Activated T-helper 1 cell treated with Interleukin-2 at 50 U/mL for 16 hours (primary cell): ENCODE measurements at regions not wholly inside any gene's neighbourhood (a gene's known extent, or its start where the extent isn't known, plus 50 kb on each side); places are given as distances from the start of the nearest gene placed in this dataset.
"Not testable (repeated sequence)": the region's sequence is repeated elsewhere in the genome, so short reads cannot be mapped to it uniquely, and the experiment has no call there.

Experiments used
- DNase-seq: peaks from one replicate; pipeline ENCODE4 v3.0.0-alpha.2; 2020; ENCODE audit warnings: low read depth

DNA sequence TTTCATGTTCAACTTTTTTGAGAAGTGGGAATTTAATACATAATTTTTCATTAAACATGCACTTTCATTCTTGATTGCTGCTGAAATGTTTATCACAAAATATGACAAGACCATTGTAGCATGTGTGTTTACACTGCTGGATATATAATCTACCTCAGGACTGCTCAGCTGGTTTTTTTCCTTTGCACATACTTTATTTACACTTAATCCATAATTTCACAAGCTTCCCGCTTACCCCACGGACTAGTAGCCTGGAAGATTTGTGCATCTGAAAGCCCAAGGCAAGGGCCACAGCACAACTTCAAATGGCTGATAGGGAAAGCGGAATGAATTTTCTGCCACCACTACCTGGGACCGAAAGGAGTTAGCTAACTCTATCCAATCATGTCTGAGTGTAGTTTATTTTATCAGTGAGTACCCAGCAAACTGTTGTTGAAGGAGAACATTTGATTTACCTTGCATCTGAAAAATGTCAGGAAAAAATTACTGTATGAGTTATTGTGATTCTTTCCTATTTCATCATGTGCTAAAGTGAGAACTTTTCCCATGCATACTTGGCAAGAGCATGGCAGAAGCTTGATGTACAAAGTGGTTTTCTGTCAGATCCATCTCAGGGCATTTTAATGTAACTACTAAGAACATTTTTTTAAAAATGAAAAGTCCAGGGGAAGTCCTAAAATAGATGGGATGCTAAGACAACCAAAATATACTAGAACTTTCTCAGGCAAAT lies 558.2 kb upstream of the USP24 start:
- DNase-seq = no peak

- no peak for DNase-seq
Measured at GRCh38 chr1:55768327-55768952, 553.3 kb upstream of the USP24 start.

GRCh38 chr1:55767171-55767570 lies 552.0 kb upstream of the USP24 start:
- DNase-seq = no peak

GRCh38 chr1:55765505-55765904 lies 550.3 kb upstream of the USP24 start:
- not testable (repeated sequence) for DNase-seq

DNA sequence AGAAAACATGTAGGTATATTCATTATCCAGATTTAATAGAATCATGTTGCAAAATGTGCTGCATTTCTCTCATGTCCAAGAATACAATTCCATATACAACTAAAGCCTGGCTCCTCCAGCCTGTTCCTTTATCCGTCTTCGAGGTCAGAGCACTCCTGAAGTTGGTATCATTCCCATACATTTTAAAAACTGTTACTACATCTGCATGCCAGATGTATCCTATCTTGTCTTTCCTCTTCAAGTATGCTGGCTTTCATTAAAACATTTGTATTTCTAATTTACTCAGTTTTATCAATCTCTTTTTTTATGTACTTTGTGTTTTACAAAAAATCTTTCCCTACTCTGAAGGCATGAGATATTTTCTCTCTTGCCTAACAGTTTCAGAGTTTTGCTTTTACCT lies 536.6 kb upstream of the USP24 start:
- no peak for DNase-seq

DNA sequence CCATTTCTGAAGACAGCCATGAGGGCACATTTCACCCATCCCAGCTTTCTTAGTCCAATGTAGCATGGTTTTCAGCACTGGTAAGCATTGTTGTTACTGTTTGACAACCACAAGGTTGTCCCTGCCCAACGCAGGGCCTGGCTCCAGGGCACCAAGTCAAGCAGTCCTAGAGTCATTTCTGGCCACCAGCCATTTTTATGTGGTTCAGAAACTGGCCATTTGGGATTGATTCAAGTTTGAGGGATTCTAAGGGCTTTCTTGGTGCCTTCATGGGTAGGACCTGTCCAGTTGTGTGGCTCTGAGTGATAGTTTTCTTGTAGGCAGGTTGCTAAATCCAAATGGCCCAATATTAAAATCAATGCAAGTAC lies 535.4 kb upstream of the USP24 start:
- no peak for DNase-seq

- DNase-seq = no peak
Measured at GRCh38 chr1:55749975-55750627, 534.9 kb upstream of the USP24 start.

- DNase-seq = no peak
Measured at GRCh38 chr1:55747408-55747841, 532.3 kb upstream of the USP24 start.

DNA sequence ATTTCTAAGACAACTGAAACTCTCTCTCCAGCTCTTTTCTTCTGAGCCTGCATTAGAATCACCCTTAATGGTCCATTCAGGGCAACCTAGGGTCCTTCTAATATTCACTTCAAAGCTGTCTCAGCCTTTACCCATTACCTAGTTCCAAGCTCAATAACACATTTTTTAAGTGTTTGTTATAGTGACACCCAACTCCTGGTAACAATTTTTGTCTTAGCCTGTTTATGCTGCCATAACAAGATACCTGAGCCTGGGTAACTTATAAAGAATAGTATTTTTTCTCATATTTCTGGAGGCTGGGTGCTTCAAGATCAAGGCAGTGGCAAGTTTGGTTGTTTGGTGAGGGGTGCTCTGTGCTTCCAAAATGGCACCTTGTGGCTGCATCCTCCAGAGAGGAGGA lies 531.5 kb upstream of the USP24 start:
- DNase-seq = no peak

DNA sequence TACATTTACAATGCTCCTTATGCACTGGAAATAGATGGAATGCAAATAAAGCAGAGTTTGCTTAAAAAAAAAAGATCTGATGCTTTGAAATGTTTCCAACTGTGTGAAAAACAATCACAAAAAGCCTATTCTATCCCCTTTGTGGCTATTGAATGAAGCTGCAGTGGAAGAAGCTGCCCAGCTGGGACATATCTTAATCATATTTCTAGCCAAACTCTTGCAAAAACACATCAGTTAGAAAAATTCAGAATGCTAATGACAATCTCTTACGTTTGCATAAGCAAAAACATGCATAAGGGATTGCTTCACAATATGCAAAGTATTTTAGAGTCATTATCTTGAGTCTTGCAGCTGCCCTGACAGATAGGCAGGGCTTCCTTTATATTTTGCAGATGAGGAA lies 526.4 kb upstream of the USP24 start:
- no peak for DNase-seq

- no peak for DNase-seq
Measured at GRCh38 chr1:55735106-55735505, 519.9 kb upstream of the USP24 start.

DNA sequence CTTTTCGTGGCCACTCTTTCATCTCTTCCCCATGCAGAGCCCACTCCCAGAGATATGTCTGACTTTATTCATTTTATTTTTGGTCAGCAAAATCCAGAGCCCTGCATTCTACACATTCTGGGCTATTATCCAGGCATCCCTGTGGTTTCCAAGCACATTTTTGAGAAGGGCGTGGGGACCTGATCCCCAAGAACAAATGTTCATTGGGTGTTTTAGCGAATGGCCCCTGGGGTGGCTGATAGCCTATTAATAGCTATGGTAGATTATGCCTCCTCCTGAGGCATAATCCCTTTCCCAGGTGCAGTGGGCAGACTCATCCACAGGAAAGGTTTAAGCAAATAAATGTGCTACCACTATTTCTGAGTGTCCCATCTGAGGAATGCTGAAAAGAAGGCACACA lies 511.8 kb upstream of the USP24 start:
- DNase-seq = no peak

- no peak for DNase-seq
Measured at GRCh38 chr1:55725378-55725777, 510.2 kb upstream of the USP24 start.

DNA sequence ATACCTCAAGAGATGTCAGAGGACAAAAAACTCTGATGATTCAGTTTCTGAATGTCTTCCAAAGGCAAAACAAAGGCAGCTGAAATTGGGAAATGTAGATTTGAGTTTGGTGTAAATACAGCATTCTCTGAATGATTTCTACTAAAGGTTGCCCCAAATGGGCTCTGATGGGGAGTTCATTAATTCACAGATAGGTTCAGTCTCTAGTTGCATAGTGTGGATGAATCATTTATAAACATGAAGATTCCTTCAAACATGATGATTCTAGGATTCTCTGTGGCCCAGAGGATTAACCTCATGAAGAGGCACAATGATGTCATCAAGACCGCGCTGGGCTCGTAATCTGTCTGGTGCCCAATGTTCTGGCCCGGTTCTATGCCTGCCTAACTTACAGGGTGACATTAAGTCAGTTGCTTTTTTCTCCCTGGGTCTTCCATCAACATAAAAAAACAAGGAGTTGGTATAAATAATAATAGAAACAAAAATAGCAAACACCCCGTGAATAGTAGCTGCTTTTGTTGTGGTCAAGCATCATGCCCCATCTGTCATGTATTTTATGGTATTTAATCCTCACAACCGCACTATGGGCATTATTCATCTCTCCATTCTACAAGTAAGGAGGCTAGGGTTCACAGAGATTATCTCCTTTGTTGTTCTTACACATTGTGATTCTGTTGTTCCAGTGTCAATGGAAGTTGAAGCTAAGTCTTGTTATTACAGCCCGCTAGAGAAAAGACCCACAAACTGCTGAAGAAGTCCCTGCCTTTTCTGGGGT lies 509.6 kb upstream of the USP24 start:
- DNase-seq = no peak

DNA sequence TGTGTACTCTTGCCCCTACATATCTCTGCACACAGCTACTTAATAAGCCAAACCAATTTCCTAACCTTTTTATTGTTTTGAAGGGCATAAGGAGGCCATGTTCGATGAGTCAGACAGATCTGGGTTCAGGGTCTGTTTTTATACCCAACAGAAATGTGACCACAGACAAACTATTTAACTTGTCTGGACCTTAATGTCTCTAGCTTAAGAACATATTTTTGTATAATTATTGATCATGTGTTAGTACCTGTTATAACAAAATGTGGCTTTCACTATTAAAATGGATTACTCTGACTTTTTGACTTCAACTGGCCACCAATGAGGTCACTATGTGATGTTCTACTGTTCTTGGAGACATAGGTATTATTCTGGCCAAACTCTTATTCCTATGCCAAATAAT lies 507.8 kb upstream of the USP24 start:
- no peak for DNase-seq

GRCh38 chr1:55720261-55720660 lies 505.1 kb upstream of the USP24 start:
- DNase-seq = no peak

GRCh38 chr1:55718758-55719671 lies 503.9 kb upstream of the USP24 start:
- DNase-seq = no peak

GRCh38 chr1:55717111-55717510 lies 501.9 kb upstream of the USP24 start:
- DNase-seq = no peak

GRCh38 chr1:55716610-55717009 lies 501.4 kb upstream of the USP24 start:
- no peak for DNase-seq

- no peak for DNase-seq
Measured at GRCh38 chr1:55716151-55716550, 501.0 kb upstream of the USP24 start.

DNA sequence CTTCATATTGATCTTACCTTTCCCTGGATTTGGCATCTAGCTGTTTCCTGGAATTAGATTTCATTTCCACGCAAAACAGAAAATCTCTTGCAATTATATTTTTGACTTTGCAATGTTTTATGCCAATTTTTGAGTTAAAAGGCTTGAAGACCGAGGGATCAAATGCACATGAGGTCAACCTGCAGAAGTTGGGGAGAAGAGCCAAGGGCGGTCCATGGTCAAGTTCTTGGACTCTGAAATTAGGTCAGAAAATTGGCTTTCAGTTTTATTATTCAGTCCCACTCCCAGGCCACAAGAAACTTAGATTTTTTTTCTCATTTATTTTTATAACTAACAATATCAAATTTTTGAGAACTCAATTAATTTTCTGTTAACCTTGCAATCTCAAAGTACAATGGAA lies 499.1 kb upstream of the USP24 start:
- no peak for DNase-seq

DNA sequence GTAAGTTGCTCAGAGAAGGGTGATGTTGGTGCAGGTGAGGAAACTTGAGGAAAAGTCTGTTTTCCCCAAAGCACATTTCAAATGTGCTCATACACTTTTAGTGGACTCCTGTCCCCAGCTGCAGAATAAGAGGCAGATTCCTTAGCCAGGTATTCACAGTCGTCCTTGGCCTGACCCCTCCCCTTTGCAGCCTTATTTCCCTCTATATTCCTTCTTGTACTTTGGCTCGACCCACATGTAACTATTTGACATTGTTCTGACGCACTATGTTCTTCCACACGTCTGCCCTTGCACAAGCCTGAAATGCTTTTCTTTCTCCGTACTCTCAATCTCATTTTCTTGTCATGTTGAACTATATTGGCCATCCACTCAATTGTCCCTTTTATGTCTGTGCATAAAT lies 498.4 kb upstream of the USP24 start:
- DNase-seq = no peak
